CD4-positive, alpha-beta T cell treated with Interleukin-1 beta for 1 hour (primary cell): ENCODE measurements at regions not wholly inside any gene's neighbourhood (a gene's known extent, or its start where the extent isn't known, plus 50 kb on each side); places are given as distances from the start of the nearest gene placed in this dataset.

Experiments used
- DNase-seq, 2 donors: peaks; one replicate each; pipeline ENCODE4 v3.0.0-alpha.2; 2020 to 2022

DNA sequence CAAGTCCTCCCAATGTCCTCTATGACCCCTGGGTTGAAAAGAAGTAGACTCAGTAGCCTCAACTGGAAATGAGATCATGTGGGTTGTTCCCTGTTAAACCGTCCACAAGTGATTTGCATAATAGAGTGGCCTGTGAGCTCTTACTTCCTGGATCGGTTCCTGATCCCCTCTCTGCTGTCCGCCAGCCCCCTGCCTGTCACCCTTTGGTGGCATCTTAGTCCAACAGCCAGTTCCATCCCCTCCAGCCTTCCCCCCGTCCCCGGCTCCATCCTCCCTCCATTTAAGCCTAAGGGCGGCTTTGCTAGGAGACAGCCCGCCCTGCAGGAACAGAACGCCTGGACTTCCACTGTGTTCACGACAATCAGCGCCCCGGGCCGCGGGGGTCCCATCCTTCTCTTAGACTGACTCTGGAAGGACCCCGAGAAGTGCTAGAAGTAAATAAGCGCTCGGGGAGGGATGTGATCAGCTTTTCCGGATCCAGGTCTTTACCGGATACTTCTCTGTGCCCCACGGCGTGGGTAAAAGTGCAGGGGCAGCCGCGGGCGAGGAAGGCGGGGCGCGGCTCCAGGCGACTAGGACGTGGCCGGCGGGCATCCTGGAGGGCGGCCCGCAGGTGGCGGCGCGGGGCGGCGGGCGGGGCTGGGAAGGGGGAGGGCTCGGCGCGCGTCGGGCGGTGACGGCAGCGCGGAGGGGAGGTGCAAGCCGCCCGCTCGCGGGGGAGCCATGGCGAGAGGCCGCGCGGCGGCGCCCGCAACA lies 51.2 kb upstream of the ULK4 start:
- DNase-seq = peak; percentile 80 to 84

DNA sequence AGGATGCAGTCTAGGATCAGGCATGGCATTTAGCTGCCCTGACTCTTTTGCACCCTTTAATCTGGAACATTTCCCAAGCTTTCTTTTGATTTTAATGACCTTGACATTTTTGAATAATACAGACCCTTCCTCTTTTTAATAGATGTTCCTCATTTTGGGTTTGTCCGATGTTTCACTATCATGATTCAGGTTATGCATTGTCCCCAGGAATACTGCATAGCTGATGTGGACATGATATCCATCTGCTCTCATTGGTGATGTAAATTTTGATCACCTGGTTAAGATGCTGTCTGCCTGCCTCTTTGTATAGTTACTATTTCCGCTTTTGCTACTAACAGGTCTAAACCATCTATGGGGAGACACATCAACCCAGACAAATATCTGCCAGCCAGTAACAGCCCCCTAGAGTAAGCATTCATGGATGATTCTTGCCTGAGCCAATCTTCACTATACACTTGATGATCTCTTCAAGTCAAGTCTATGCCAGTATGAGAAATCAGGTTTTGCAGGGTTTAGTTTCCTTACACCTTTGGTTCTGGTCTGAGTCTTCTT lies 50.6 kb upstream of the ULK4 start:
- DNase-seq = peak; percentile 31 to 54
